Nephron progenitor cell (in vitro differentiated cells): ENCODE measurements at regions not wholly inside any gene's neighbourhood (a gene's known extent, or its start where the extent isn't known, plus 50 kb on each side); places are given as distances from the start of the nearest gene placed in this dataset.

Experiments
- DNase-seq: peaks from one replicate; pipeline ENCODE4 v3.0.0; 2021
- H3K27ac Mint-ChIP-seq: 2 replicates; pipeline ENCODE4 v1.8.0; 2021; ENCODE audit warnings: mild to moderate bottlenecking, moderate library complexity, mixed read lengths
- H3K27me3 Mint-ChIP-seq: 2 replicates; pipeline ENCODE4 v1.8.0; 2021; ENCODE audit warnings: mild to moderate bottlenecking, low read depth, mixed read lengths; ENCODE audit not compliant: poor library complexity
- H3K36me3 Mint-ChIP-seq: 2 replicates; pipeline ENCODE4 v1.8.0; 2021; ENCODE audit warnings: low read depth, mixed read lengths
- H3K4me1 Mint-ChIP-seq: 2 replicates; pipeline ENCODE4 v1.8.0; 2021; ENCODE audit warnings: mixed read lengths
- H3K4me3 Mint-ChIP-seq: 2 replicates; pipeline ENCODE4 v1.8.0; 2021; ENCODE audit warnings: mild to moderate bottlenecking, moderate library complexity, mixed read lengths
- H3K9me3 Mint-ChIP-seq: 2 replicates; pipeline ENCODE4 v1.8.0; 2021; ENCODE audit warnings: mild to moderate bottlenecking, moderate library complexity, mixed read lengths
- TF ChIP-seq, protein P1 (sequence below): fragments of 200-600 bp; sonication (generic); IDR thresholded peaks from 2 replicates; pipeline ENCODE4 v1.5.0; 2021; ENCODE audit warnings: antibody characterized with exemption

DNA sequence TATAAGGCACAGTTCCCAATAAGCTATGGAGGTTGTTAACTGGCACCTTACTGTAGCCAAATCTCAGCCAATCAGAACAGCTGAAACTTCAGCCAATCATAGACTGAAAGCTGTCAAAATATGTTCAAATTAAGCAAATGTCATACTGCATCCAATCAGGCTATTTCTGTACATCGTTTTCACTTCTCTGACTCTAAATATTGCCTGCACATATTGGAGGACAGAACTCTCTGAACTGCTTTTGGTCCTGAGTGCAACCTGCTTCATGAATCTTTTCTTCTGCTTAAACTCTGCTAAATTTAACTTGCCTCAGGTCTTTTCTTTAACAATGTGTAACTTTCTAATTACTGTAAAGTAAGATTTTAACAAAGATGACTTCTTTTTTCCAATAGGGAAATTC is 1198.9 kb upstream of the PCDH7 start:
- peaks cover 3% of the 10 kb centered on the region for H3K27me3 Mint-ChIP-seq
- no peak overlapping the region for H3K27ac Mint-ChIP-seq
- H3K36me3 Mint-ChIP-seq, result no peaks in the 10 kb centered on the region

DNA sequence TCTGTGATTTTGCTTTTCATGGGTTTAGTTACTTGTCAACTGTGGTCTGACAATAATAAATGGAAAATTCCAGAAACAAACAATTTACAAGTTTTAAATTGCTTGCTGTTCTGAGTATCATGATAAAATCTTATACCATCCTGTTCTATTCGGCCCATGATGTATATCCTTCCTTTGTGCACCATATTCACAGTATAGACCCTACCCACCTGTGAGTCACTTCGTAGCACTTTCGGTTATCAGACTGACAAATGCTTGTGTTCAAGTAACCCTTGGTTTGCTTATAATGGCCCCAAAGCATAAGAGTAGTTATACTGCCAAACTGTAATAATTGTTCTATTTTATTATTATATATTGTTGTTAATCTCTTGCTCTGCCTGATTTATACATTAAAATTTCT is 1183.4 kb upstream of the PCDH7 start:
- H3K27me3 Mint-ChIP-seq, result no peaks in the 10 kb centered on the region
- H3K4me1 Mint-ChIP-seq, result no peaks in the 10 kb centered on the region
- H3K4me3 Mint-ChIP-seq, result no peak overlapping the region
- no peaks in the 10 kb centered on the region for H3K36me3 Mint-ChIP-seq
- peaks cover 4% of the 10 kb centered on the region for H3K9me3 Mint-ChIP-seq
- TF ChIP-seq, protein P1, sequence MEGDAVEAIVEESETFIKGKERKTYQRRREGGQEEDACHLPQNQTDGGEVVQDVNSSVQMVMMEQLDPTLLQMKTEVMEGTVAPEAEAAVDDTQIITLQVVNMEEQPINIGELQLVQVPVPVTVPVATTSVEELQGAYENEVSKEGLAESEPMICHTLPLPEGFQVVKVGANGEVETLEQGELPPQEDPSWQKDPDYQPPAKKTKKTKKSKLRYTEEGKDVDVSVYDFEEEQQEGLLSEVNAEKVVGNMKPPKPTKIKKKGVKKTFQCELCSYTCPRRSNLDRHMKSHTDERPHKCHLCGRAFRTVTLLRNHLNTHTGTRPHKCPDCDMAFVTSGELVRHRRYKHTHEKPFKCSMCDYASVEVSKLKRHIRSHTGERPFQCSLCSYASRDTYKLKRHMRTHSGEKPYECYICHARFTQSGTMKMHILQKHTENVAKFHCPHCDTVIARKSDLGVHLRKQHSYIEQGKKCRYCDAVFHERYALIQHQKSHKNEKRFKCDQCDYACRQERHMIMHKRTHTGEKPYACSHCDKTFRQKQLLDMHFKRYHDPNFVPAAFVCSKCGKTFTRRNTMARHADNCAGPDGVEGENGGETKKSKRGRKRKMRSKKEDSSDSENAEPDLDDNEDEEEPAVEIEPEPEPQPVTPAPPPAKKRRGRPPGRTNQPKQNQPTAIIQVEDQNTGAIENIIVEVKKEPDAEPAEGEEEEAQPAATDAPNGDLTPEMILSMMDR, result no peak
- DNase-seq, result no peak
- no peak overlapping the region for H3K27ac Mint-ChIP-seq

More for the DNA sequence above, 1198.9 kb upstream of the PCDH7 start:
- H3K4me3 Mint-ChIP-seq, result no peak overlapping the region
- TF ChIP-seq, protein P1, result no peak
- H3K4me1 Mint-ChIP-seq, result no peaks in the 10 kb centered on the region
- peaks cover 19% of the 10 kb centered on the region for H3K9me3 Mint-ChIP-seq
- DNase-seq, result no peak

DNA sequence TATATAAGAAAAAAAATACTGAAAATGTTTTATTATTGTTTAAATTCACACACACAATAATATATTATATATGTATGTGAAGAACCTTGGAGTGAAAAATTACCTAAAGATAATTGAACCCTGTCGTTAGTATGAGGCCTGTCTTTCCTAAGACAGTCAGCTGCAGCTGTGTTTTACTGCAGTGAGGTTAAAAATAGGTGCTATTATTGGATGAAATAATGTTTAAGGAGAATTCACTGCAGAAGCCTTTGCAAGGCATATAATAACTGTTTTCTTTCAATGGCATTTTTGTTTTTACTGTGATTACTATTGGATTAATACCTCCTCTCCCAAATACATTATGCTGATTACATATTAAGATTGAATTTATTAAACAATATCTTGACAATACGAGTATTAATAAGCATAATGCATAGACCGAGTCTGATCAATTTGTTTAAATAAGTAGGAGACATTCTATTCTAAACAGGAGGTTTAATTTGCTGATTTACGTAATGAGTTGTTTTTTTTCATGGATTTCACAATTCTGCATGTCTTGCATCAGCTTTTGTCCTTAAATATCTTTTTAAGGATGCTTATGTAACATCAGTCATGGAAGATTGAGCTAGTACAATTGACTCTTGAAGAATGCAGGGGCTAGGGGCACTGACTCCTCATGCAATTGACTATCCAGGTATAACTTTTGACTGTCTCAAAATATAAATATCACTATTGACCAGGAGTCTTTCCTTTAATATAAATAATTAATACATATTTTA is 1181.1 kb upstream of the PCDH7 start:
- no peak for DNase-seq
- H3K27me3 Mint-ChIP-seq, result no peaks in the 10 kb centered on the region
- H3K36me3 Mint-ChIP-seq, result no peaks in the 10 kb centered on the region
- H3K4me1 Mint-ChIP-seq, result no peaks in the 10 kb centered on the region
- H3K27ac Mint-ChIP-seq, result no peak overlapping the region
- H3K4me3 Mint-ChIP-seq, result no peak overlapping the region
- H3K9me3 Mint-ChIP-seq, result peaks cover 3% of the 10 kb centered on the region
- TF ChIP-seq, protein P1, result no peak

DNA sequence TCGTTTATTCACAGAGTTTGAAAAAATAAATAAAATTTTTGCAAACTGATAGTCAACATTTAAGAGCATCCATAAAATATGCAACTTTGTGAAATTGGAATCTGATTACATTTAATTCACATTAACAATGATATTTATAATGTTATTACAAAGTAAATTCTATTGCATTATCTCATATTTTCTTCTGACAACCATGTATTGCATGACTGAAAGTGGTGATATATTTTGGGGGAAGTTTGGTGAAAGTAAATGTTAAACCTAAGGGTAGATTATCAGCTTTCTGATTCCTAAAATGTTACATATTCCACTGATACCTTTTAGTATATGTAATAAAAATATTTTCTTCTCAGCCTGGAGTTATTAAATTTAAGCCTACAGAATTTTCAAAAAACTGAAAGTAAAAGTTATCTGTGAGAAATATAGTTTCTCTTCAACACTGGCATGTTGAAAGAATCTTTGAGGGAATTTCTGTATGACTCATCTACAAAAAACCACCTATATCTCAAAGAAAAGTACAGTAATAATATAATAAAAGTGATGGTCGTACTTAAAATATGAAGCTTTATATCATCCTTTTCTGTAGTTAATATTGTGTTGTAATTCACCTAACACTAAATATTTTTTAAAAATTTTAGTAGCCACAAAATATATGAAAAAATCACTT is 1179.6 kb upstream of the PCDH7 start:
- Mint-ChIP-seq H3K9me3 (peaks cover 3% of the 10 kb centered on the region), H3K4me3 (no peak overlapping the region), H3K27ac (no peak overlapping the region), H3K4me1 (no peaks in the 10 kb centered on the region), H3K27me3 (no peaks in the 10 kb centered on the region), H3K36me3 (no peaks in the 10 kb centered on the region)
- DNase-seq, result no peak
- TF ChIP-seq, protein P1, result no peak

DNA sequence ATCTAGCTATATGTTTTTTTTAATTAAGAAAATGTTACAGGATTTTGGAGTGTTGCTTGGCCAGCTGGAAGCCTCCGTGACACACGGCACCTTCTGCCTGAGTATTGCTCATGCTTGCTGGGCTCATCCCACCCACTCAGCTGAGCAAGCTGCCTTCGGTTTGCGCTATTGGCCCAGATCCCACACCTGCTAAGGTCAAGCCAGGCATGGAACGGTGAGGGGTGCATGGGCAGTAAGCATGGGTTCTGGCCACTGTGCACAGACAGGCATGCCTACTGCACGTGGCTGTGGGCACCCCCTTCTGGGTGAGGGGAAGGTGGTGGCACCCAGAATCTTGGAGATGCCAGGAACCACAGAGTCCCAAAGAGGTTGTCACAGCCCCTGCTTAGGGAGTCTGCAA is 1178.4 kb upstream of the PCDH7 start:
- TF ChIP-seq, protein P1, result no peak
- Mint-ChIP-seq H3K27ac (no peak overlapping the region), H3K4me3 (no peak overlapping the region), H3K27me3 (no peaks in the 10 kb centered on the region), H3K9me3 (peaks cover 3% of the 10 kb centered on the region), H3K4me1 (no peaks in the 10 kb centered on the region), H3K36me3 (no peaks in the 10 kb centered on the region)
- no peak for DNase-seq

DNA sequence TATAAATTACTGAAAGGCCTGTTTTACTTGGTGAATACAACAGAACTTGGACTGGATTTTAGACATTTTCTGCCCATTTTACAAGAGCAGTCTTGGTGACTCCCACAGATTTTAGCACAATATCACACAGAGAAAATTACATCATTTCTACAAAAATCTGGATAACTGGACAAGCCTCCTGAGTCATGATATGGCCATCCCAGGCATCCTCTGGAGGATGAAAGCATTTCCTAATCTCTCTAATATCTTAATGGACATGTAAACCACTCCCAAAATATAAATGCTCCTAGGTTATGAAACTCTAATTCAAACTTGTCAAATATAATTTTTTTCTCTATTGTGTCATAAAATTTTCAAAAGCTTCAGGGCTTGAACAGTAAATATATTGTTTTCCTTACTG is 1170.8 kb upstream of the PCDH7 start:
- H3K9me3 Mint-ChIP-seq, result peaks cover 6% of the 10 kb centered on the region

More for the DNA sequence above, 1170.8 kb upstream of the PCDH7 start:
- no peak overlapping the region for H3K27ac Mint-ChIP-seq
- peaks cover 26% of the 10 kb centered on the region for H3K4me1 Mint-ChIP-seq
- no peak for DNase-seq
- TF ChIP-seq, protein P1, result no peak
- no peaks in the 10 kb centered on the region for H3K27me3 Mint-ChIP-seq
- H3K4me3 Mint-ChIP-seq, result no peak overlapping the region
- H3K36me3 Mint-ChIP-seq, result no peaks in the 10 kb centered on the region
